Ureter (tissue), 1 donor: ENCODE measurements at regions not wholly inside any gene's neighbourhood (a gene's known extent, or its start where the extent isn't known, plus 50 kb on each side); places are given as distances from the start of the nearest gene placed in this dataset.
A peak's percentile ranks its signal among the peaks of the same experiment; 100 is the strongest.

Experiments used
- DNase-seq: peaks from one replicate; pipeline ENCODE4 v3.0.0-alpha.2; 2020; ENCODE audit warnings: low spot score
- donor health status: DM: yes; HTN: yes; CAD: no.

GRCh38 chr4:79083406-79084010 lies 144.3 kb upstream of the PAQR3 start:
- DNase-seq = no peak

- no peak for DNase-seq
Observed at GRCh38 chr4:79082997-79083396, 143.8 kb upstream of the PAQR3 start.

- DNase-seq = no peak
Observed at GRCh38 chr4:79081973-79082372, 142.7 kb upstream of the PAQR3 start.

GRCh38 chr4:79078339-79078738 lies 139.1 kb upstream of the PAQR3 start:
- DNase-seq = no peak

GRCh38 chr4:79074040-79074439 lies 134.8 kb upstream of the PAQR3 start:
- DNase-seq = no peak

GRCh38 chr4:79073471-79073870 lies 134.2 kb upstream of the PAQR3 start:
- no peak for DNase-seq

GRCh38 chr4:79065262-79065661 lies 126.0 kb upstream of the PAQR3 start:
- no peak for DNase-seq

- DNase-seq = no peak
Observed at GRCh38 chr4:79064806-79065205, 125.6 kb upstream of the PAQR3 start.

GRCh38 chr4:79059631-79060399 lies 120.6 kb upstream of the PAQR3 start:
- no peak for DNase-seq

- no peak for DNase-seq
Observed at GRCh38 chr4:79057772-79058171, 118.5 kb upstream of the PAQR3 start.

- DNase-seq = no peak
Observed at GRCh38 chr4:79053754-79054153, 114.5 kb upstream of the PAQR3 start.

- DNase-seq = no peak
Observed at GRCh38 chr4:79050541-79050880, 111.3 kb upstream of the PAQR3 start.

GRCh38 chr4:79049840-79050540 lies 110.8 kb upstream of the PAQR3 start:
- DNase-seq = no peak

- DNase-seq = no peak
Observed at GRCh38 chr4:79048878-79049277, 109.6 kb upstream of the PAQR3 start.

GRCh38 chr4:79047316-79047715 lies 108.1 kb upstream of the PAQR3 start:
- no peak for DNase-seq

GRCh38 chr4:79046016-79046592 lies 106.9 kb upstream of the PAQR3 start:
- DNase-seq = no peak

GRCh38 chr4:79044141-79044659 lies 105.0 kb upstream of the PAQR3 start:
- DNase-seq = no peak

GRCh38 chr4:79043138-79043537 lies 103.9 kb upstream of the PAQR3 start:
- DNase-seq = no peak

GRCh38 chr4:79042079-79042674 lies 102.9 kb upstream of the PAQR3 start:
- DNase-seq = peak; percentile 46

GRCh38 chr4:79034544-79034943 lies 95.3 kb upstream of the PAQR3 start:
- no peak for DNase-seq

- DNase-seq = no peak
Observed at GRCh38 chr4:79030973-79031372, 91.7 kb upstream of the PAQR3 start.

- no peak for DNase-seq
Observed at GRCh38 chr4:79027656-79028055, 88.4 kb upstream of the PAQR3 start.
